ENCODE measurements at regions not wholly inside any gene's neighbourhood (a gene's known extent, or its start where the extent isn't known, plus 50 kb on each side); places are given as distances from the start of the nearest gene placed in this dataset.
"Not testable (repeated sequence)": the region's sequence is repeated elsewhere in the genome, so short reads cannot be mapped to it uniquely, and the experiment has no call there.

DNA sequence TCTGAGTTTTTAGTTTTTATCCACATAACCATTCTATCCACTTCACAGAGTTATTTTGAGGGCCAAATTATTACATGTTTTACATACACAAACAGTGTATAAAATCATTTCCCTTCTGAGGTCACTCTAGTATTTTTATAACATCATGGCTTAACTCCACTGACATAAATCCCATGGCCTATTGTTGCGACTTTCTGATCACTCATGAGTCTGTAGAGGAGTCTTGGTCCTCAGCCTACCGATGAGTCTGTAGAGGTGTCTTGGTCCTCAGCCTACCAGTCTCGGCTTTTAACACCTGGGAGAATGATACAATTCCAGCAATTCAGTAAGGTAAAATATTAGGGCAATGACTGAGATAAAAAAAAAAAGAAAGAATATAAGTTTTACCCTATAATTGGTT, 483.7 kb downstream of the USP25 start:
- DNase-seq (ENCODE audit: low read depth in 1 of 2, low spot score in 1 of 2), result no peak

DNA sequence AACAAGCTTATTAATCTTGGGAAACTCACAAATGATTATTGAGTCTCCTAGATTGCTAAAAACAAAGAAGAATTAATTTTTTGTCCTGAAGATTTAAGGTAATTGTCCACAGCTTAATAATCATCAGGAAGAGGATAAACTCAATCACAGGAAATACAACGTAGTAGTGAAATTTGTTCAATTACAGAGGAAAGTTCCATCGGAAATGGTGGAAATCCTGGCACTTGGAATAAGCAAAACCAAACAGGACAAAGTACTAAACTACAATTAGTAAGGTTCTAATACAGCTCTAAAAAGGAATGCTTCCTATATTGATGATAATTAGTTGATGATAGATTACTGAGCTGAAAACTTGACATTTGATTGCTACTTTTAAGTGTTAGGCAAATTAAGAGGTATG, 485.4 kb downstream of the USP25 start:
- DNase-seq (ENCODE audit: low read depth in 1 of 2, low spot score in 1 of 2), result no peak

DNA sequence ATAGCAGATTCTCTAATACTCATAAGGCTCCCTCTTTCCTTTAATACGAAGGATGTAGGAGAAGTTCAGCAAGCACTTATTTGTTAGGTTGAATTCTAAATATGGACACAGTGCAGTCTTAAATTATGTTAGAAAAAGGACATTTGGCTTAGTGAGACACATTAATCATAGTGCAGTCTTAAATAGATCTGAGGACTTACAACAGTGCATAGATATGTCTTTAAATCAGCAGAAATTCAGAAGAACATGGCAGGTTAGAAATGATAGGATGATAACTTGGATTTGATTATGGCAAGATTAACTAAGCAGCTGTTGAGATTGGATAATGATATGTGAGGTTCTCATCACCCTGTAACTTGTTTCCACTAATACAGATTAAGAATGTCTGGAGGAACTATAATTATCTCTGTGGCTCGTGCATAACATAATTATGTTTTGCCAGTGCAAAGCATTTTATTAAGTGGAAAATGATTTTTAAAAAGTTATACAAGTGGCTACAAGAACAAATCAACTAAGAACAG, 485.9 kb downstream of the USP25 start:
- DNase-seq (ENCODE audit: low read depth in 1 of 2, low spot score in 1 of 2), result no peak

DNA sequence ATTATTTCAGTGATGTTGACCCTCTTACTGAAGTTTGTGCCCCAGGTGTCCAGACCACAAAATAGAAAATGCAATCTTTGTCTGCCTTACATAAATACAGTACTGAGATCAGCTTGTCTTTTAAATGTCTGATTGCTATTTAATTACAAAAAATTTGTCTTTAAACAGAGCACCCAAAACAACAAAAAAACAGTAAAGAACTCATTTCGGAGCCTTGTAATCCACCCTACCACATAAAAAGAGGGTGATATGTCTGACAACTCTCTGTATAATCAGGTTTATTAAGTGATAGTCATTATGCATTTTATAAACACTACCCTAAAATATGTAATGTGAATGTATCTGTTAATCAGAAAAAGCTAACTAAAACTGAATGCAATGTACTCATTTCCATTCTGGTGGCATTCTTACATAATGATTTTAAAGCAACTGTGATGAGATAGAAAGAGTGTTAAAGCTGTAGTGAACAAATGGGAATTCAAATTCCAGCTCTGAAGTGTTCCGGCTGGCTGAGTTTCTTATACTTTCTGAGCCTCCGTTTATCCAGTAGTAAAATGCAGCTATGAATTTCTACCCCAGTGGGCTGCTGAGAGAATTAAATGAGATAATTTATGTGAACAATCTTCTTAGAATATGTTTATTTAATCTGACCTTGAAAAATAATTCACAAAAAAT, 486.6 kb downstream of the USP25 start:
- DNase-seq (ENCODE audit: low read depth in 1 of 2, low spot score in 1 of 2), result no peak

DNA sequence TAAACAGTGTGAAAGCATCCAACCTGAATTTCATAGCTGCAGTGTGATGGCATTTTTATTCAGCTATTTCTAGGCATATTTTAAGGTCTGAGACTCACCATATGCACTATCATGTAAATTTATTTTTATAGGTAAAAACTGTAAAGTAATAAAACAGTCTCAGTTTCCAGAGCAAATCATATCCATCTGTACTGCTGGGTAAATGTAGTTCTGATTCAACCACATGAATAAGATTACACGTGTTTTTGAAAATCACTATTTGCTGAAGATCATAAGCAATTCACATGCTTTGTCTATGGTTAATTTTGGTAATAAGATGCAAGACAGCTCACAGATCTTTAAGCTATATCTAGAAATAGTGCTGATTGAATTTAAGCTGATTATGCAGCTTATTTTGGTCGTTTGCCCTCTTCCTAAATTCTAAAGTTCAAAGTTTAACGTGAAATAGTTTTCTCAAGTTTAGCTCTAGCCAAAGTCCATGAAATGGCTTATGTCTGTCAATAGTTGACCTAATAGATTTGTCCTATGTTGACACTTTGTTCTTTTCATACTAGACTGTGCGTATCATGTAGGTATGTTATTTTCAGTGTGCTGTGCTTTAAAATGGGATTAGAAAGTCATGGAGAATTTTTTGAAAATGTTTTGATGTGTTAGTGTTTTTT, 489.0 kb downstream of the USP25 start:
- no peak for DNase-seq (ENCODE audit: low read depth in 1 of 2, low spot score in 1 of 2)

DNA sequence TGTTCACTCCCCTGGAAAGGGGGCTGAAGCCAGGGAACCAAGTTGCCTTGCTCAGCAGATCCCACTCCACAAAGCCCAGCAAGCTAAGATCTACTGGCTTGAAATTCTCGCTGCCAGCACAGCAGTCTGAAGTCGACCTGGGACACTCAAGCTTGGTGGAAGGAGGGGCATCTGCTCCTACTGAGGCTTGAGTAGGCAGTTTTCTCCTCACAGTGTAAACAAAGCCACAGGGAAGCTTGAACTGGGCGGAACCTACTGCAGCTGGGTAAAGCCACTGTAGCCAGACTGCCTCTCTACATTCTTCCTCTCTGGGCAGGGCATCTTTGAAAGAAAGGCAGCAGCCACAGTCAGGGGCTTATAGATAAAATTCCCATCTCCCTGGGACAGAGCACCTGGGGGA, 495.0 kb downstream of the USP25 start:
- not testable (repeated sequence) for DNase-seq (ENCODE audit: low read depth in 1 of 2, low spot score in 1 of 2)

DNA sequence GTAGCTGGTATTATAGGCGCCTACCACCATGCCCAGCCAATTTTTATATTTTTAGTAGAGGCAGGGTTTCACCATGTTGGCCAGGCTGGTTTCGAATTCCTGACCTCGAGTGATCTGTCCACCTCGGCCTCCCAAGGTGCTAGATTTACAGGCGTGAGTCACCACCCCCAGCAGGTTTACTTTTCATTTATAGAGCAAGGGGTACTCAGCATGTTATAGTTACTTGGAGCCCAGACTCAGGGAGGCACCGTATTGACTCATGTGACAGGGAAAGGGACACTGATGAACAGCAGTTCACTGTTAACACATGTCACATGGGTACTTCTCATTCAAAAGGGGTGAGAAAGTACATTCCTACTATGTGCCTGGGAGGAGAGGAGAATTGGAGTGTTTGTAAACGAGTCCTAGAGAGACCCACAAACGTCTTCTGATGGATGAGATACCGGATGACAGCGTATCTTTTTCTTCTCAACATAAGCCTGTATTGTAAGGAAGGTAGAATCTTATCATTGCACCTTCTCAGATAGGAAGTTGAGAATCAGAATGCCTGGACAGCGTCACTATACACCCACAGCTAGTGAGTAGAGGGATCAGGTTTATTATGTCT, 510.0 kb downstream of the USP25 start:
- no peak for DNase-seq (ENCODE audit: low read depth in 1 of 2, low spot score in 1 of 2)

DNA sequence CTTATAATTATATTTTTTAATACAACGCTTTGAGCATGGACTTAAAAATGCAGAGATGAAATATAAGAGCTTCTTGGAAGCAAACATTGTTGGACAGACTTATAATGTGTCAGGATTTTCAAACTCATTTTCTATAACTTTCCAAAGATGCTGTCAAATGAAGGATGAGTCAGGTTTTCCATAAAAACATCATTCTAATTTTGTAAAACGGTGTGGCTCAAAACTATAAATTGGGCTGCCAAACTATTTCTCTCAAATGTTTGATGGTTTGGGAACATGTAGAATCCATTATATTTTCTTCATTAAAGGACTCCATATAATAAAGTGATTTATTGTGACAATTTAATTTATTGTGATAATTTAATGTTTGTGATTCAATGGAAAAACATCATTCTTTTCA, 511.2 kb downstream of the USP25 start:
- no peak for DNase-seq (ENCODE audit: low read depth in 1 of 2, low spot score in 1 of 2)

DNA sequence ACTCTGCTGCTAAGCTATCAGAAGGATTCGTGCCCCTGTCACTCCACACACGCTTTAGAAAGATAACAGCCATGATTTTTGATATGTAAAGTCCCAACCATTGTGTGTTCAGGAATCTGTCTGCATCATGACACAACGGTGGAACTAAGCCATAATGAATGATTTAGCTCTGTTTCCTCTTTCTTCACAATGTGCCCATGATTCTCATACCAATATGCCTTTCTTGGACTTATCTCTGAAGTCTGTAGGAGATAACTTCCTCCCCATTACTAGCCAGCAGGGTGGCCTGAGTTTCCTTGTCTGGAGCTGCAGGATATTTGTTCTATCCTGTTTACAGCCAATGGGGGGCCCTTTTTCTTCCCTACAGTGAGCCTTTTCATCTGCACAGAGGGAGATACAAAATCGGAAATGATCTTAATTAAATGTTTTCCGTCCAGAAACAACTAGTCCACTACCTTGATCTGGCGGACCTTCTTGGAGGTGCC, 511.7 kb downstream of the USP25 start:
- DNase-seq (ENCODE audit: low read depth in 1 of 2, low spot score in 1 of 2), result no peak

DNA sequence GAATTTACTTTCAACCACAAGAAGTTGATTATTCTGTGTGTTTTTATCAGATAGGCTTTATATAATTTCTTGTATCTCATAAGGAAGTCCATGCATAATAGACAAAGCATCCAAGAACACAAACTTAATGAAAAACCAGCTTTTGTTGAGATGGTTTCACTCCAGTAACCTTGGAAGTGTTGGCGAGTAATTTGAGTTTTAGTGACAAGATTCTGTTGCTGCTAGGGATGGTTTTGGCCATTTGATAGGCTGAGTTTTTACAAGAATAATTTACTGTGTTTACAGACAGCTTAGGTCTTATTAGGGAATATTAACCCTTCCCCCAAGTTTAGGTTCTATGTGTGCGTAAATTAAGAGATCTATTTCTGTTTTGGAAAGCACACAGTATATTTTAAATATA, 513.6 kb downstream of the USP25 start:
- no peak for DNase-seq (ENCODE audit: low read depth in 1 of 2, low spot score in 1 of 2)

DNA sequence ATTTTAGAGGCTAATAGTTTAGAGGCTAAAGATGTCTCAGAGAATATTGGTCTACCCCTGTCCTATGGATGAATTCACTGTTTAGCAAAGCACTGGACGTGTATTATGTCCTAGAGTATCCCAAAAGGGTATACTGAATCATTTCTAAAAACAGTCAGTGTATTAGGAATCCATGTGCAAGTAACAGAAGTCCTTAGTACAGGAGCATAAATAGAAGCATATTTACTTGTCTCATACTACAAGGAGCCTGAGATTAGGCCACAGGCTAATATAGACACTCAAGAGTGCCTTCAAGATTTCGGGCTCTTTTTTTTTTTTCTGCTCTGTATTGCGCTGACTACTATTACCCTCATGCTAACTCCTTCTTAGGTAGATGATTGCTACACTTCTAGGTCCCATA, 518.9 kb downstream of the USP25 start:
- DNase-seq (ENCODE audit: low read depth in 1 of 2, low spot score in 1 of 2), result no peak

DNA sequence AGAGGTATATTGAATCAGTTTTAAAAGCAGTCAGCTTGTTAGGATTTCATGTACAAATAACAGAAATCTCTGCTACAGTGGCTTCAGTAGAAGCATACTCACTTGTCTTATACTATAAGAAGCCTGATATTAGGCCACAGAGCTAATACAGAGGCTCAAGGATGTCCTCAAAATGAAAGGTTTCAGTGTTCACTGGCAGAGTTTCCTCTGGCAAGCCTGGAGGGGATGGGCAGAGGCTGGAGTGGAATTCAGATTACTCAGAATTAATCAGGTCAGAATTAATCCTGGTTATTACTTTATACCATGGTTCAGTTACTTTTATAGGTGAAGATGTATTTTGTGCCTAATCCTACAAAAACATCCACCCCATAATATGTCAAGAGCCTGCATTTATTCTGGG, 520.5 kb downstream of the USP25 start:
- DNase-seq (ENCODE audit: low read depth in 1 of 2, low spot score in 1 of 2), result no peak

DNA sequence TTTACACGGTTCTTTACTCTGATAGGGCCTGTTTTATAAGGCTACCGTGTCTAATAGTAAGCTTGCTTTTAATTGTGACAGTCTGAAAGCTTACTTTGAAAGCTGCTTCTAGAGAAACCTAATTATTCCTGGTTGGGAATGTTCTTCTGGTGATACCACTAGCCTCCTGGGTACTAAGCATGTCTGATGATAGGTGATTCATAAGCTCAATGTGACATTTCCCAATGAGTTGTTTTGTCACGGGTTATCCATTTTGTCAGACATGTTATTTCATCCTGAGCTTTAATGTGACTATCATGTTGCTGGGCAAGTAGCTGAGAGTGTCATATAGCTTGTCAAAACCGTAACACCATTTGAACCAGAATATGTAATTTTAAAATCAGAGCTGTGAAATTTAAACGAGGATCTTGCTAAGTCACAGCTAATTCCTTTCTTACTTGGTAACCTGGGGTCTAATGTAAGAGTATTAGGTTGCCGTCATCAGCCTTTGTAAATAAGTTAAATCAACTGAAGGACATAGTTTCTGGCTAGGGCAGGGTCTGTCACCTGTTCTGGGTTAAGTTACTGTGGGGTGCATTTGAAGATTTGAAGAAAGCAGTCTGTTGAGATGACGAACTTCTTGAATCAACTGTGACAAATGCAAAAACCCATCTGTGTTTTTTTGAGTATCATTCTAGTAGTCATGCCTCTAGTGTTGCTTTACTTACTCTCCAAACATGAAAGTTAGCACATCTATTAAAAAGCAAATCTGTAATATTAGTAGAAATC, 529.2 kb downstream of the USP25 start:
- DNase-seq (ENCODE audit: low read depth in 1 of 2, low spot score in 1 of 2), result no peak

DNA sequence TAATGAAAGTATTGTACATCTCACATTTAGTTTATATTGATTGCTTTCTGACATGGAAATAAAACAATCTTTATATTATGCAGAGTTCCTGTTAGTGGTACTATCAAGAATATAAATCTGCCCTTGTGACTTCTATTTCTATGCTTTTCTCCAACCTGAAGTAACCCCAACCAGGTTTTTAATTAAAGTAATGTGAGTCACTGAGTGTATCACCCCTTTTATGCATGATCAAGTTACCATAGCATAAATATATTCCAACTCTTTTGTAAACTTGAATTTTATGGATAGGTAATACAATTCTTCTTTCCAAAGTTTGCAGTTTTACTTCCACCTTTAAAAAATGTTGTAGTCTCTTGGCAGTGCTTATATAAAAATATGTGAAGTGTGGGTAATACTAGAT, 532.3 kb downstream of the USP25 start:
- no peak for DNase-seq (ENCODE audit: low read depth in 1 of 2, low spot score in 1 of 2)

DNA sequence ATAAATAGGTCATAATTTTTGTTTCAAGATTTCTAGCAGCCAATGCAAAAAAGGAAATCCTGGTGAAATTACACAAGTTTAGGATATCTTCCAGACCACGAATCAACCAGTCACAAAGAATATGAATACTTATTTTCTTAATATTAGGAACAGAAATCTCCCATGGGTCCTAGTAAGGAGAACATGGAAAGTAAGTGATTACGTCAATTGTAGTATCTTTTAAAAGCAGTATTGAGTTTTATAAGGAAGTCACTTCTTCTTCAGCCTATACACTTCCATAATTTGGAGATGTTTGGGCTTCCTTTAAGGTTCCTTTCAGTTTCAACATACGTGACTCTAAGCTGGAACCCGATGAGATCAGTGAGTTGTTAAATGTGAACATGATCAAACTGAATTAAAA, 534.5 kb downstream of the USP25 start:
- no peak for DNase-seq (ENCODE audit: low read depth in 1 of 2, low spot score in 1 of 2)

DNA sequence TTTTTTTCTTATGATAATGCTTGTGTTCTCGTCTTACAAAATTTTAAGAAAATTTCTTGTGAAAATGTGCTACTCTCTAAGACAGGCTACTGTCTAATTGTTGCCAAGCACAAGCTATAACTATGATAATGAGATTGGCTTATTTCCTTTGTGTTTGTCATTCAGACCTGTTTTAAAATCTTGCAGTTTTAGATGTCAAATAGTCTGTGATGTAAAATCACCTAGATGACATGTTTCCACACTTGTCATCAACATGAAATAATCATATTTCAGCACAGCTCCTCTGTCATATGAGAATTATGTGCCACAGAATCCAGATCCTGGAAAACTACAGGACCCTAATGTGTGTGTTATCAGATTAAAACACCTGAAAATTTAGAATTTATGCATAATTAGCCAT, 539.7 kb downstream of the USP25 start:
- no peak for DNase-seq (ENCODE audit: low read depth in 1 of 2, low spot score in 1 of 2)

DNA sequence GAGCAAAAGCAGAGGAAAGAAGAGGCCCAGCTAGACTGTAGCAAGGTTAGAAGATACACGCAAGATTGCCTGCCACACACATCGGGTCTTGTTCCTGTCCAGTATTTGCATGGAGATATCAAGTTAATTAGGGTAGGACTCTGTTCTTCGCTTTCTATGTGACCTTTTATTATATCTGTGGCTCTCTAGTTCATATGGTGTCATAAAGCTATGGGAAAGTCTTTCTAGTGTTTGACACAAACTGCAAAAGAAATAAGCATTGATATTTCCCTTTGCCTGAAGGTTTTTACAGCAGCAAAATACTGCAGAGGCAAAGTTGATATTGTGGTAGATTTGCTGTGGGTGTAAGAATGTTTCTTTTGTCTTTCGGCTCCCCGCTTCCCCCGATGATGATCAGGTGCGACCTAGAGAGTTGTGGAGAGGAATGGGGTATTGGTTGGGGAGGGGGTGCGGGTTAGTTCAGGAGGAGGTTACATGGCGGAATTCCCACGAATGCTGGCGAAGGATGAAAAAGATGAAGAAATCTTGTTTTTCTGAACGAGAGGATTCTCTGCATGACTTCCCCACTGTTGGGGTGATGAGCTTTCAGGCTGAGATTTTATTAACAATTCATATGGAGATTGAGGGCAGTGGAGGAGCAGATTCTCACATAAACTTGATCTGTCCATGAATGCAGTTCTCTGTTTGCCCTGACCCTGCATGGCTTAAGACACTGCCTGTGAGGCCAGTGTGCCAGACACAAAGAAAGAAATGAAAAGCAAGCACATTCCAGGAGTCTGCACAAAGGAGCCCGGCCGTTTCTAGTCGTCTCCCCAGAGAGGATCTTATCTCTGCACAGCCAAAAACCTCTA, 550.2 kb downstream of the USP25 start:
- DNase-seq (ENCODE audit: low read depth in 1 of 2, low spot score in 1 of 2), result no peak

DNA sequence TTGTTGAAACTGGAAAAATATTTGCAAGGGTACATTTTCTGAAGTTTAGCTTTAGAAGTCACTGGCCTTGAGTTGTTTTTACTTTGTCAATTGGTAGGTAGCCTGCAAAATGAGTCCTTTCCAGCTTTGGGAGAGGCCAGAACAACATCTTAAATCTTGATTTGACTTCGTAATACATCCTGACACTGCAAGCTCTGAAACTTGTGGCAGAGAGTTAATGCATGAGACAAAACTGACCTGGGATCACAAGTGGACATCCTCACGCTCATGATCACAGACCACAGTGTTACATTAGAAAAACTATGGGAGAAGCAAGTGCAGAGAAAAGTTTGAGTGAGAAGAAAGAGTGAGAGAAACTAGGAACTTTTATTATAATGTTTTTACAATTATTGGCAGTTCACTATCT, 550.9 kb downstream of the USP25 start:
- DNase-seq (ENCODE audit: low read depth in 1 of 2, low spot score in 1 of 2), result no peak

DNA sequence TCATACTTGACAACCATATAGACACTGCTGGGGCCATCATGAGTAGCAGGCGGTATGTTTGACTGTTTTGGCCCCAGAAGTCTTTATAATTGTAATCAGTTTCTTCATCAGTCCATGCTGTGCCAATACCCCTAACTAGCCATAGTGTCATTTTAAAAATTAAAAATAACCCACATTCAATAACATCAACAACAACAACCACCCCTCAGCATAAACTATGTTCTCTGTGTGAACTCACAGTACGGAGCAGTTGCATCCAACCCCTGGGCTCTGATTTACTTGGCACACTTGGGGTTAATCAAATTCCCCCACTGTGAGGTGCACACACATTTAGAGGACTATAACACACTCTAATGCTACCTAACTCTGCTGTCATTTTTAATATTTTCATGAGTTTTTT, 553.7 kb downstream of the USP25 start:
- DNase-seq (ENCODE audit: low read depth in 1 of 2, low spot score in 1 of 2), result no peak

DNA sequence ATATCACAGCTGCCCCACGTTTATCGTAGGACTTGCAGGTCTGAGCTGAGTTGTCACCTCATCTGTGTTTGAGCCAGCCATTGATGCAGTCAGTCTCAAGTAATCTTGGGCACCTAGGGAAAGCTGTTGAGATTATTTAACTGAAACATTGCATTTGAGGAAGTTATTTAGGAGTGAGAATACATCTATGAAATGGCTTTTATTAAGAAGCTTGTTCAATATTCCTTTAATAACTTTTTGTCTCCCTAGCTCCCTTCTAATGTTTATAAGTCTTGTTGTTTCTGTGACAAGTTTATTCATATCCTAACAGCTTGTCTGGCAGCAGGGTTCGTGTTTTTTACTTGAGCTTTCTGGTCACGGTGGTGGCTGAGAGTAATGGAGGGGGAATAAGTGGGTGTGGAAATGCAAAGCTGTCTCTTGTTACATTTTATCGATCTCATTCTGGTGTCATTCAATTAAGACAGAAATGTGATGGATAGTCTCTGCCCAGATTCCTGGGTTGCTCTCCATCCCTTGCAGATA, 555.9 kb downstream of the USP25 start:
- DNase-seq (ENCODE audit: low read depth in 1 of 2, low spot score in 1 of 2), result no peak
